Activated CD8-positive, alpha-beta T cell treated with anti-CD3 and anti-CD28 coated beads, Interleukin-2, amount 10 ng/mL, durations not matched to agents 7 days and 5 days (primary cell): ENCODE measurements at regions not wholly inside any gene's neighbourhood (a gene's known extent, or its start where the extent isn't known, plus 50 kb on each side); places are given as distances from the start of the nearest gene placed in this dataset.

Experiments used
- ATAC-seq: fragments of 150-1000 bp; cut with Tn5 transposase; one replicate; pipeline ENCODE4 v1.10.0; 2021; ENCODE audit warnings: moderate library complexity
- CTCF ChIA-PET: fragments of 350-600 bp; sonication (Branson Sonifier 250); formaldehyde crosslinking; loops from one replicate; lab custom pipeline; 2021; ENCODE audit warnings: antibody characterized with exemption; lab: Charles Lee
- POLR2A ChIA-PET: fragments of 350-600 bp; sonication (Branson Sonifier 250); formaldehyde crosslinking; loops from one replicate; lab custom pipeline; 2021; ENCODE audit warnings: antibody characterized with exemption; lab: Charles Lee
- DNase-seq: peaks from one replicate; pipeline ENCODE4 v3.0.0-alpha.2; 2020
- H3K27ac Mint-ChIP-seq: one replicate; pipeline ENCODE4 v1.8.0; 2021; ENCODE audit warnings: mild to moderate bottlenecking, mixed read lengths
- H3K27me3 Mint-ChIP-seq: one replicate; pipeline ENCODE4 v1.8.0; 2021; ENCODE audit warnings: low read depth, mixed read lengths
- H3K36me3 Mint-ChIP-seq: one replicate; pipeline ENCODE4 v1.8.0; 2021; ENCODE audit warnings: low read depth, mixed read lengths
- H3K4me1 Mint-ChIP-seq: one replicate; pipeline ENCODE4 v1.8.0; 2021; ENCODE audit warnings: low read depth, mixed read lengths
- H3K4me3 Mint-ChIP-seq: one replicate; pipeline ENCODE4 v1.8.0; 2021; ENCODE audit warnings: mild to moderate bottlenecking, mixed read lengths
- H3K9me3 Mint-ChIP-seq: one replicate; pipeline ENCODE4 v1.8.0; 2022; ENCODE audit warnings: mixed read lengths; ENCODE audit not compliant: insufficient read depth

DNA sequence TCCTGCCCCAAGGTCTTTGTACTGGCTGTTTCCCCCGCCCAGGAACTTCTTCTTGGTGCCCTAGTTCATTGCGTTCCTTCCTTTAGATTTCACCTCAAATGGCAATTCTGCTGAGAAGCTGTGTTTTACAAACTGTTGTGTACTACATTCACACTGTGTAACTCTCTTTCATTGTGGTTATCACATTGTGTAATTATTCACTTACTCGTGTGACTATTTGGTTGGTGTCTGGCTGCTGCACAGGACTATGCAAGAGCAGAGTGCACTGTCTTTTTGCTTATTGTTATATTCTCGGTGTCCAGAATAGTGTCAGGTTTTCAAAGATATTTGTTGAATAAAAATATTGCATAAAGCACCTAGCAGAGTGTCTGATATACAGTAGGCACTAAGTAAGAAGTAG is 177.2 kb upstream of the PRICKLE1 start:
- H3K27me3 Mint-ChIP-seq: no peaks in the 10 kb centered on the region
- ChIA-PET CTCF (no interaction called here), POLR2A (no interaction called here)
- DNase-seq (no peak), ATAC-seq (no peak)
- no peaks in the 10 kb centered on the region for H3K36me3 Mint-ChIP-seq
- no peaks in the 10 kb centered on the region for H3K9me3 Mint-ChIP-seq
- no peak overlapping the region for H3K27ac Mint-ChIP-seq
- no peak overlapping the region for H3K4me3 Mint-ChIP-seq
- no peaks in the 10 kb centered on the region for H3K4me1 Mint-ChIP-seq

DNA sequence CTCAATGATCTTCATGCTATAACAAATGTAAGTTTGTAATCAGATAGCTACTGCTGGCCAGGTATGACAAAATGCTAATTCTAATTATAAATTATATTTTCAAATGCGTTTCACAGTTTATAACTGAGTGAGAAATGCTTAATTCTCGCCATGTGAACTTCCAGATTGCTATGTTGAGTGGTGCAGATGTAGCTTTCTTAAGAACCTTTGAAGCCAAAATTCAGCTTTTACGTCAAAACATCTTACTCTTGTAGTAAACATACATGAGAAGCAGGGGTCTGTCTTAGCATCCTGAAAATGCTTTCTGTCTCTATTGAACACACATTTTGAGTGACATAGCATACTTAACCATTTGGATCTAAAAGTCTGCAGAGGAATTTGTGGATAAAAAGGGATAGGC is 176.5 kb upstream of the PRICKLE1 start:
- no peaks in the 10 kb centered on the region for H3K9me3 Mint-ChIP-seq
- no peak overlapping the region for H3K27ac Mint-ChIP-seq
- ChIA-PET CTCF (no interaction called here), POLR2A (no interaction called here)
- DNase-seq: no peak
- H3K4me3 Mint-ChIP-seq: no peak overlapping the region
- no peaks in the 10 kb centered on the region for H3K27me3 Mint-ChIP-seq
- no peaks in the 10 kb centered on the region for H3K36me3 Mint-ChIP-seq
- no peaks in the 10 kb centered on the region for H3K4me1 Mint-ChIP-seq
- ATAC-seq: no peak

- Mint-ChIP-seq H3K4me1 (no peaks in the 10 kb centered on the region), H3K27ac (no peak overlapping the region), H3K27me3 (no peaks in the 10 kb centered on the region), H3K9me3 (no peaks in the 10 kb centered on the region), H3K36me3 (no peaks in the 10 kb centered on the region), H3K4me3 (no peak overlapping the region)
- ChIA-PET POLR2A (no interaction called here), CTCF (no interaction called here)
- DNase-seq (no peak), ATAC-seq (no peak)
These were observed 174.1 kb upstream of the PRICKLE1 start for GRCh38 chr12:42763682-42764081.

DNA sequence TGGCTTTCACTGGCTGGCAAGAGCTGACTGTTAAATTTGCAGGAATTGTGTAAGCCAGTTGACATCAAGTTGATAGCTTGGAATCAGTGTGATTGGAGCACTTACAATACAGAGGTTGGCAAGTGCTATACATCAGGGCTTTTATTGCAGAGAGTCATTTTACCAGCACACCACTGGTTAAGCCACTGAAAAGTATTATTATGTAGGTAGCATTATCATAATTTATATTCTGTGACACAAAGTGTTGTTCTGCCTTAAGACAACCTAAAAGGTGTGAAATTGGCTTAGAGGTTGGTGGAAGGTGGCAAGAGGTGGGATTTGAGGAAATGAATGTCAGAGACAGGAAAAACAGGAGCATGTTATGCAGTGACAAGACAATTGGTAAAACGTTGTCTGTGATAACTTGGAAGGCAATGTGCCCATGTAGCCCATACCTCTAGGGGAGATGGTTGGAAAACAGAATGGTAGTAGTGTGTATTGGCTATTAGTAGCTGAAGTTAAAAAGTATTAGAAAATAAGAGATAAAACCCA is 172.9 kb upstream of the PRICKLE1 start:
- ChIA-PET CTCF (no interaction called here), POLR2A (no interaction called here)
- H3K9me3 Mint-ChIP-seq: no peaks in the 10 kb centered on the region
- DNase-seq (no peak), ATAC-seq (no peak)
- no peak overlapping the region for H3K27ac Mint-ChIP-seq
- H3K4me3 Mint-ChIP-seq: no peak overlapping the region
- no peaks in the 10 kb centered on the region for H3K4me1 Mint-ChIP-seq
- H3K36me3 Mint-ChIP-seq: no peaks in the 10 kb centered on the region
- no peaks in the 10 kb centered on the region for H3K27me3 Mint-ChIP-seq

- ChIA-PET POLR2A (no interaction called here), CTCF (no interaction called here)
- no peak for ATAC-seq
- no peaks in the 10 kb centered on the region for H3K27me3 Mint-ChIP-seq
- no peaks in the 10 kb centered on the region for H3K4me1 Mint-ChIP-seq
- H3K27ac Mint-ChIP-seq: no peak overlapping the region
- no peak for DNase-seq
- no peaks in the 10 kb centered on the region for H3K36me3 Mint-ChIP-seq
- H3K9me3 Mint-ChIP-seq: no peaks in the 10 kb centered on the region
- no peak overlapping the region for H3K4me3 Mint-ChIP-seq
These were observed 172.2 kb upstream of the PRICKLE1 start for GRCh38 chr12:42761601-42762350.

DNA sequence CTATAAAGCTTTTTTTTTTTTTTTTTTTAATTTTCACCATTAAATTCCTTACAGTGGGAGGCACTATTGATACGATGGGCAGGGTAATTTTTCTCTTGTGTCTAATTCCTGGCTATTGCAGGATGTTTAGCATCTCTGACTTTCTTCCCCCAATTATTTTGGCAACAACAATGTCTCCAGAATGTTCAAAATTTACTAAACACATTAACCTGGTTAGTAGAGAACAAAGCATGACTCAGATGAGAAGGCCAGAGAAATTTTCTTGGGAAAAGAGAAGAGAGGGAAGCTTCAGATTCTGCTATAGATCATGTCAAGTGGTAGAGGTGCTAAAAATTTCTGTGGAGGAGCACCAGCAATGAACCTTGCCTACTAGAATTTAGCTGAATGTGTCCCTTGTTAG is 171.5 kb upstream of the PRICKLE1 start:
- no peaks in the 10 kb centered on the region for H3K36me3 Mint-ChIP-seq
- H3K27ac Mint-ChIP-seq: no peak overlapping the region
- no peaks in the 10 kb centered on the region for H3K9me3 Mint-ChIP-seq
- no peaks in the 10 kb centered on the region for H3K4me1 Mint-ChIP-seq
- CTCF ChIA-PET: no interaction called here
- no peaks in the 10 kb centered on the region for H3K27me3 Mint-ChIP-seq
- H3K4me3 Mint-ChIP-seq: no peak overlapping the region
- DNase-seq (no peak), ATAC-seq (no peak)
- POLR2A ChIA-PET: no interaction called here

DNA sequence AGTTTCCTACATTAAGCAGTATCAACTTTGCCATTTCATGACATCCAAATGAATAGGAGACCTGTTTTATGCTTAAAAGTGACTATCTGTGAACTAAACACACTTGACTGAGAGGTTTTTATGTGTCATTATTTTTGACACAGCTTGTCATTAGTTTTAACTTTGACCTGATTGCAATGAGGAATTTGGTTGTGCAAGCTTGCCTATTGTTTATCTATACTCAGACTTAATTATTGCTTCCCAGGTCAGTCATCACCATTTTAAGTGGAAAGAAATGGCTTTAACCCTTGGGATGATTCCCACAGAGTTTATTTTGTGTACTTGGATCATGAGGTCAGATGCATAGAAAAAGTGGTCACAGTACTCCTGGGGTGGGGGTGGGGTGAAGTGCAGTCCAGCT is 171.0 kb upstream of the PRICKLE1 start:
- no peaks in the 10 kb centered on the region for H3K9me3 Mint-ChIP-seq
- ChIA-PET CTCF (no interaction called here), POLR2A (no interaction called here)
- DNase-seq (no peak), ATAC-seq (no peak)
- no peak overlapping the region for H3K4me3 Mint-ChIP-seq
- no peaks in the 10 kb centered on the region for H3K27me3 Mint-ChIP-seq
- no peak overlapping the region for H3K27ac Mint-ChIP-seq
- no peaks in the 10 kb centered on the region for H3K4me1 Mint-ChIP-seq
- H3K36me3 Mint-ChIP-seq: no peaks in the 10 kb centered on the region

GRCh38 chr12:42759622-42760273 is 170.2 kb upstream of the PRICKLE1 start:
- DNase-seq (no peak), ATAC-seq (no peak)
- Mint-ChIP-seq H3K36me3 (no peaks in the 10 kb centered on the region), H3K4me3 (no peak overlapping the region), H3K4me1 (no peaks in the 10 kb centered on the region), H3K27ac (no peak overlapping the region), H3K9me3 (no peaks in the 10 kb centered on the region), H3K27me3 (no peaks in the 10 kb centered on the region)
- ChIA-PET POLR2A (interaction anchor here (0.7 kb wide), 1 partner anchor 273 kb away, joined by 4 read pairs; no protein-coding TSS in a partner anchor), CTCF (no interaction called here)

DNA sequence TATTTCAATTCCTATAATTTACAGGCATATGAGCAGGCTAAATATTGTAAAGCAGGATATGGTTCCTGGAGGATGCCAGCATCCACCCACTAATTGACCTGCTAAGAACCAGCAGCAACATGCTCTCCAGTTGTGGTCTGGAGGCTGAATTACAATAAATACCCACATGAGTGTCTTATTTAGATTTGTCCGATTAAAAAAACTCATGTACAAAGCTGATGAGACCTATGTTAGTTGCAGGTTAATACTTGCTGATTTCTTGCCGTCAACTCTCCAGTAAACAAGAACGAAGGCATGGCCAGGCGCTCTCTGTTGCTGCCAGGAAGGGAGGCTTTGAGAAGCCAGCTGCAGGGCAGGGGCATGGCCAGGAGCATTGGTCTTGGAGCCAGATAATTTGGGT is 169.3 kb upstream of the PRICKLE1 start:
- Mint-ChIP-seq H3K27me3 (no peaks in the 10 kb centered on the region), H3K4me3 (no peak overlapping the region), H3K27ac (no peak overlapping the region), H3K9me3 (no peaks in the 10 kb centered on the region), H3K4me1 (no peaks in the 10 kb centered on the region), H3K36me3 (no peaks in the 10 kb centered on the region)
- CTCF ChIA-PET: no interaction called here
- DNase-seq (no peak), ATAC-seq (no peak)
- POLR2A ChIA-PET: no interaction called here

GRCh38 chr12:42757624-42758119 is 168.1 kb upstream of the PRICKLE1 start:
- no peaks in the 10 kb centered on the region for H3K4me1 Mint-ChIP-seq
- H3K27ac Mint-ChIP-seq: no peak overlapping the region
- DNase-seq: no peak
- no peaks in the 10 kb centered on the region for H3K36me3 Mint-ChIP-seq
- POLR2A ChIA-PET: no interaction called here
- CTCF ChIA-PET: no interaction called here
- no peaks in the 10 kb centered on the region for H3K9me3 Mint-ChIP-seq
- no peaks in the 10 kb centered on the region for H3K27me3 Mint-ChIP-seq
- no peak overlapping the region for H3K4me3 Mint-ChIP-seq
- ATAC-seq: no peak

DNA sequence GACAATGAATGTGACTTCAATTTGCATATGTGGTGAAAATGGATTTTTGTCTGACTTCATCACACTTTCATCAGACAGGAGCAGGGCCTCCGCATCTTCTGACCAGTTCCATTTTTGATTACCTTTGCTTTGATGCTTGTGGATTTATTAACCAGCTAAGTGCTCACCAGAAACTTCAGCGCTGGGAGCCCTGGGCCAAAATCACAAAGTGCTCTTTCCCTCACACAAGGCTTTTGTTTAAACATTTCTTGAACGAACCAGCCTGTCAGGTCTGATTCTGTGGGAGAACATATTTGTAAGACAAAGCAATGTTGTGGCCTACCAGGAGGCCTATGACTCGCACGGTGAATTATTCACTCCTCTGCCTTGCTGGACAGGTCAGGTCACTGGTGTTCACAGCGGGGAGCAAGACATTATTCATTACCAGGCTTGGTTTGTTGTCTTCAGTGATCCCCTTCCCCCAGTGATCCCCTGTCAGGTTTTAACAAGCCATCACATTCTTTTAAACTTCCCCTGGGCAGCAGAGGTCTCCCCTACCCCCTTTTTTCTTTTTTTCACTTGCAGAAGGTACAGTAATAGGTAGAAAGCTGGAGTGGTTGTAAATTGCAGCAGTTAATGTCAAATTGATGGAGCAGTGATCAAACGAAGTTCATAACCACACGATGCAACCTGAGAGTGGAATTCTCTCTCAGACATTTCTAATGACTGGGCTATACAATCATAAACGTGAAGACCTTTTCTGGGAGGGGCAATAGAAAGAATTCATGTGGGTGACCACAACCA is 167.5 kb upstream of the PRICKLE1 start:
- Mint-ChIP-seq H3K36me3 (no peaks in the 10 kb centered on the region), H3K27ac (no peak overlapping the region), H3K27me3 (no peaks in the 10 kb centered on the region), H3K4me3 (no peak overlapping the region), H3K9me3 (no peaks in the 10 kb centered on the region), H3K4me1 (no peaks in the 10 kb centered on the region)
- DNase-seq: no peak
- no peak for ATAC-seq
- POLR2A ChIA-PET: interaction anchor here (0.6 kb wide), 1 partner anchor 171 kb away, joined by 4 read pairs; no protein-coding TSS in a partner anchor
- CTCF ChIA-PET: no interaction called here

- Mint-ChIP-seq H3K9me3 (no peaks in the 10 kb centered on the region), H3K36me3 (no peaks in the 10 kb centered on the region), H3K27me3 (no peaks in the 10 kb centered on the region), H3K4me1 (no peaks in the 10 kb centered on the region), H3K27ac (no peak overlapping the region), H3K4me3 (no peak overlapping the region)
- CTCF ChIA-PET: no interaction called here
- DNase-seq: no peak
- ATAC-seq: no peak
- POLR2A ChIA-PET: no interaction called here
These were observed 160.8 kb upstream of the PRICKLE1 start for GRCh38 chr12:42750356-42750755.
